D721Med (cell line): ENCODE measurements at regions not wholly inside any gene's neighbourhood (a gene's known extent, or its start where the extent isn't known, plus 50 kb on each side); places are given as distances from the start of the nearest gene placed in this dataset.

Source experiments
- DNase-seq: peaks from one replicate; pipeline ENCODE4 v3.0.0; 2011; ENCODE audit warnings: low spot score; ENCODE audit not compliant: insufficient read length
- FAIRE-seq: peaks from 2 replicates; lab custom pipeline; 2011; peaks lifted over from hg19 to GRCh38; lab: Jason Lieb, UNC
- TF ChIP-seq, protein P1 (sequence below): IDR thresholded peaks from 2 replicates; pipeline ENCODE4 v1.5.1; 2012; ENCODE audit warnings: mild to moderate bottlenecking, control low read depth; ENCODE audit not compliant: insufficient read depth; ENCODE audit errors: missing control alignments

- TF ChIP-seq, protein P1, sequence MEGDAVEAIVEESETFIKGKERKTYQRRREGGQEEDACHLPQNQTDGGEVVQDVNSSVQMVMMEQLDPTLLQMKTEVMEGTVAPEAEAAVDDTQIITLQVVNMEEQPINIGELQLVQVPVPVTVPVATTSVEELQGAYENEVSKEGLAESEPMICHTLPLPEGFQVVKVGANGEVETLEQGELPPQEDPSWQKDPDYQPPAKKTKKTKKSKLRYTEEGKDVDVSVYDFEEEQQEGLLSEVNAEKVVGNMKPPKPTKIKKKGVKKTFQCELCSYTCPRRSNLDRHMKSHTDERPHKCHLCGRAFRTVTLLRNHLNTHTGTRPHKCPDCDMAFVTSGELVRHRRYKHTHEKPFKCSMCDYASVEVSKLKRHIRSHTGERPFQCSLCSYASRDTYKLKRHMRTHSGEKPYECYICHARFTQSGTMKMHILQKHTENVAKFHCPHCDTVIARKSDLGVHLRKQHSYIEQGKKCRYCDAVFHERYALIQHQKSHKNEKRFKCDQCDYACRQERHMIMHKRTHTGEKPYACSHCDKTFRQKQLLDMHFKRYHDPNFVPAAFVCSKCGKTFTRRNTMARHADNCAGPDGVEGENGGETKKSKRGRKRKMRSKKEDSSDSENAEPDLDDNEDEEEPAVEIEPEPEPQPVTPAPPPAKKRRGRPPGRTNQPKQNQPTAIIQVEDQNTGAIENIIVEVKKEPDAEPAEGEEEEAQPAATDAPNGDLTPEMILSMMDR: no peak
- FAIRE-seq: no peak
- no peak for DNase-seq
Observed at GRCh38 chr2:157959249-157959648, 83.1 kb upstream of the ACVR1 start.

GRCh38 chr2:157957596-157957995, 81.5 kb upstream of the ACVR1 start:
- DNase-seq (no peak), FAIRE-seq (no peak)
- TF ChIP-seq, protein P1: no peak

- no peak for FAIRE-seq
- TF ChIP-seq, protein P1: no peak
Observed at GRCh38 chr2:157952558-157952957, 76.4 kb upstream of the ACVR1 start.

DNA sequence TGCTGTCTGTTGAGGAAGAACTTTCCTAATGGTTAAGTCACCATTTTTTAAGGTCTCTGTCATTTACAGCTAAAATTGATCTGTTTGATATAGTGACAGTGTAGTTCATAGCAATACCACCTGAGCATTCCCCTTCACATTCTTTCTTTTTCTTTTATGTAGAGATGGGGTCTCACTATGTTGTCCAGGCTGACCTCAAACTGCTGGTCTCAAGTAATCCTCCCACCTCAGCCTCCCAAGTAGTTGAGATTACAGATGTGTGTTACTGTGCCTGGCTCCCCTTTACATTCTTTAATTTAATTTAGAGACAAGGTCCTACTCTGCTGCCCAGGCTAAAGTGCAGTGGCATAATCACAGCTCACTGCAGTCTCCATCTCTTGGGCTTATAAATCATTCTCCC, 72.7 kb upstream of the ACVR1 start:
- FAIRE-seq (no peak), DNase-seq (no peak)

More at GRCh38 chr2:157952558-157952957, 76.4 kb upstream of the ACVR1 start:
- DNase-seq: no peak

GRCh38 chr2:157946919-157947557, 70.9 kb upstream of the ACVR1 start:
- TF ChIP-seq, protein P1: no peak
- DNase-seq: no peak
- FAIRE-seq: no peak

More for the DNA sequence above, 72.7 kb upstream of the ACVR1 start:
- TF ChIP-seq, protein P1: no peak

- FAIRE-seq (no peak), DNase-seq (no peak)
- TF ChIP-seq, protein P1: no peak
Observed at GRCh38 chr2:157940024-157940423, 63.9 kb upstream of the ACVR1 start.

DNA sequence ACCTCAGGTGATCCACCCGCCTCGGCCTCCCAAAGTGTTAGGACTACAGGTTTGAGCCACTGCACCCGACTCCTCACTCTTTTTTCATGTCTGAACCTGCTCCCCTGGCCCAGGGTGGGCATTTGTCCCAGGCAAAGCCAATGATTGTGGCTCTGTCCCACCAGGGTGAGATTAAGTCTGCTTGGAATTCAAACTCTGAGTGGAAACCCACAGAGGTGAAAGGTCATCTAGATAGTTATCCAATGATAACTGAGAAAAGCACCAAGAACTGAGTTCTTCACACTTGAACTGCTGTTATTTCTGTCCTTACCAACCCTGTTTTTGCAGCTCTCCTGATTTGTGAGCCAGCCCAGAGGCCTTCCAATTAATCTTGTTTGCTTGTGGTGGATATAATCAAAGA, 62.4 kb upstream of the ACVR1 start:
- FAIRE-seq (no peak), DNase-seq (no peak)
- TF ChIP-seq, protein P1: no peak
